NCI-H1105 (cell line): ENCODE measurements at regions not wholly inside any gene's neighbourhood (a gene's known extent, or its start where the extent isn't known, plus 50 kb on each side); places are given as distances from the start of the nearest gene placed in this dataset.
A peak's percentile ranks its signal among the peaks of the same experiment; 100 is the strongest.

ENCODE experiments used
- DNase-seq: peaks from one replicate; lab custom pipeline; 2025; lab: John Stamatoyannopoulos, UW

DNA sequence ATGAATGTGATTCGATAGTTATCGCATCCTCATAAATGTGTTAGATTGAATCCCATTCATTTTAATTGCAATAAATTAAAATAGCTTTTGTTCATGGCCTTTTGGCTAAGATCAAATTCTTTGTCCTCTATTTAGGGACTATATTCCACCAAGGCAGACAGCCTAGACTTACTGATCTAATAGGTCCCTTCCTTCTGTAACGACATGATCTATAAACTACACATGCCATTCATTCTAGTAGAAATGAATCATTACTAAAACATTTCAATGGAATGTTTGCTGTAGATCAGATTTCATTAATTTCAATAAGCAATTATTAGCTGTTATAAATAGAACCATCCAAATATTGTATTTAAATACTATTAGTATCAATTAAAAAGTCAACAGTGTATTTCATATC, 526.6 kb upstream of the KLHL1 start:
- DNase-seq: no peak

DNA sequence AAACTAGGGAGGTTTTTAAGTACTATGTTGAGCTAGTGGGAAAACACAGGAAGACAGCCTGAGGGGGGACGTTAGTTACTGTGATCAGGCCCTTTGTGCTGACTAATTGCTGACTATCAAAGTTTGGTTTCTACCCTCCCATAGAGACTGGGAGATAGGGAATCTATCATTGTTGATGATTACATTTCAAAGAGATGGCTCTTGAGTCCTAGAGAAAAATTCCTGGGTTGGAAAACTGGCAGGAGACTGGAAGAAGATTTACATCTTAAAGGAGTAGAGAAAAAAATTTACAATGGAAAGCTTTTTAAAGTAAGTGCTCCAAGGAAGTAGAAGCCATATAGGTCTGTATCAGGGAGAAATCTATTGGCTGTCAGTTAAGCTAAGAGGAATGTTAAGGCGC, 522.0 kb upstream of the KLHL1 start:
- no peak for DNase-seq

DNA sequence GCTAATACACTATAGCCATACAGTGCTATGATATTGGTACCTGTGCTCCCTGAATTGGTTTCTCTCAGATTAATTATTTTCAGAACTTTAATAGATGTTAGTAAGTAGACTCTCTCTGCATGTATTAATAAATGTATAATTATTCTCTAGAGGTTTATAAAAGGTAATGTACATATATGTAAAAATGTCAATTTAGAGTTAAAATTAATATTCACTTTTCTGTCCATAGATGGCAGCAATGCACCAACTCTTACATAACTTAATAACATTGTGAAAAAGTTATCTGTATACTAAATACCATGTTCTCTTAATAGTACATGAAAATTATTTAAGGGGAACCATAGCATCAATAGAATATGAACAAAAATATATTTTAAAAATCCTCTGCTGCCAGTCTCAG, 515.0 kb upstream of the KLHL1 start:
- DNase-seq: no peak

DNA sequence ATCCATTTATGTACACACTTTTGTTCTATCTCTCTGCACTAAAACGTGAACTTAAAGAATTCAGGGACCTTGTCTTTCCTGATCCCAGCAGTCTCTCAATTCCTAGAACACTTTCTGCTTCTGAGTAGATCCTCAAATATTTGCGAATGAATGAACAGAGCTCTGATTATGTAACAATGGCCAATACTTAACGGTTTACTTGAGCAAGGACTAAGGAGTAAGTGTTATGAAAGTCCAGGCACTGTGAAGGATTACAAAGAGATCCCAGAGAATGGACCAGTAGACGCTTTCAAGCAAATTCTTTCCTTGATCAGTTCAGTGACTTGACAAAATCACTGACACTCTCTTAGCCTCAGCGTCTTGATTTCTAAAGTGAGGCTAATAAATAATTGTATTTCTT, 514.5 kb upstream of the KLHL1 start:
- DNase-seq: no peak

DNA sequence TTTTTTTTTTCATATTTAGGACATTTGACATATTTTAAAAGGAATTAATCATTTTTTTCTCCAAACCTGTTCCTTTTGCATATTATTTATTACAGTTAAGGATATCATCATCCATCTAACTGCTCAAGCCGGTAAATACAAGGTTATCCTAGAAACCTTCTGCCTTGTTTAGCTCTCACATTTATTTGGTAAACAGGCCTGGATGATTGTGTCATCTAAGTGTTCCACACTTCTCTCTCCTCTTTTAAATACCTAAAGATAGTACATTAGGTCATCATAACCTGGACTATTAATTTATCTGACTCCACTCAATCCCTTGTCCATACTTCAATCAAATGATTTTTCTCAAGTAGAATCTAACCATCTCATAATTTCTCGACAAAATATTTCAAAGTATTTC, 511.7 kb upstream of the KLHL1 start:
- no peak for DNase-seq

DNA sequence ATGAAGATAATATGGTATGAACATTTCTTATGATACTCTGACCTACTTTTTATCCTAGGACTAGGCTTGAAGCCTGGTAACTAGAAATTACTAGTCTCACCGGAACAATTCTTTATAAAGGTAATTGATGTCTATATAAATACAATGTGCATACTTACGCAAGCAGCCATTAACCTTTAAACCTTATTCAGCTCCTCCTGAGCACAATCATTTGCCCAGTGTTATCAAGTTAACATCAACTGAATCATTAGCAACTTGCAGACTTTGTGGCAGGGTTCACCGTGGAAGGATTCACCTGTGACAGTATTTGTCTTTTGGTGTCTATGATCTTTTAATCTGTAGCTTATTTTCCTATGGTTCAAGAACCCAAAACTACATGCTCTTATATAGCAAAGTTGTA, 508.6 kb upstream of the KLHL1 start:
- no peak for DNase-seq

DNA sequence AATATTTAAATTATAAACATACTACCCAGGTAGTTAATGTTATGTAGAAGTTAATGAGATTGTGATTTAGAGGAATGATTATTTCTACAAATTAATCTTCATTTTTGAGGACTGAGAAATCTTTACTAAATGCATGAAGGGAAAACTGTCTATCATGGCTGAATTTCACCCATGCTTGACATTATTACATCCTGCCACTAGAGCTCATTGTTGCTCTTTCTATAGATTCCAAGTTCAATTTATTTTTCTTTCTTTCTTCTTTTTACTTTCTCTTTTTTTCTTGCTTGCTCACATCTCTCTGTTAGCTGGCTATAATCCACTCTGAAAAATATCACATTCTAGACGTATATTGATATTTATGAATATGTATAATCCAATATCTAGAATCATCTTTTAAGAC, 505.0 kb upstream of the KLHL1 start:
- no peak for DNase-seq

DNA sequence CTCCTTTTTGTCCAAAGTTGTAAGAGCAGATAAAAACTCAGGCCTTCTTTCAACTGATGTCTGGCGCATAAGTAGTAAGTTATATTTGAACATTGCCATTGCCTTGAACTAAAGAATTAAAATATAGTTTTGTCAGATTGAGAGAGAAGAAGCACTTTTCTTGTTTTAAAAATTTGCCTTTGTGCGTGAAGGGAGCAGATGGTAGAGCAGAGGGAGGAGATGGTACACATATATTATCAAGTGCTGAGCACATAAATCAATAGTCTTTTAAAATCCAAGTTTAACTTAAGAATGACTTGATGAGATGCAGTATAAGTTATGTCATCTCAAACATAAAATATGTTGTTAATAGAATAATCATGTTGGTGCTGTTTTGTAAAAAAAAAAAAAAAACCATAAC, 504.6 kb upstream of the KLHL1 start:
- no peak for DNase-seq

DNA sequence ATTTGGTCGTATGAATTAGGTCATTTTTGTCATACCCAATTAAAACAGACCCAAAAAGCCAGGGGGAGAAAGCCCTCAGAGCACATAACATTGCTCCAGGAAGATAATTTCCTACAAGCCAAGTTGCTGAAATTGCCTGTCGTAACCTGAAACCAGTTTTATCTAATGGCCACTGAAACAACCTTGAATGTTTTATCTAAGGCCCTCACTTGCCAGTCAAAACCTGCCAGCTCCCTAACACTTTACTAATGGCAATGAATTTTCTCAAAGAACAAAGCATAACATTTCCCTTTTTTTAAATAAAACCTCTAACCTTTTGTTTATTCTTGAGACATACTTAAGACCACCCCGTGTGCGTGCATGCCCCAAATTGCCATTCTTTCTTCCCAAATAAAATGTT, 496.2 kb upstream of the KLHL1 start:
- DNase-seq: no peak

DNA sequence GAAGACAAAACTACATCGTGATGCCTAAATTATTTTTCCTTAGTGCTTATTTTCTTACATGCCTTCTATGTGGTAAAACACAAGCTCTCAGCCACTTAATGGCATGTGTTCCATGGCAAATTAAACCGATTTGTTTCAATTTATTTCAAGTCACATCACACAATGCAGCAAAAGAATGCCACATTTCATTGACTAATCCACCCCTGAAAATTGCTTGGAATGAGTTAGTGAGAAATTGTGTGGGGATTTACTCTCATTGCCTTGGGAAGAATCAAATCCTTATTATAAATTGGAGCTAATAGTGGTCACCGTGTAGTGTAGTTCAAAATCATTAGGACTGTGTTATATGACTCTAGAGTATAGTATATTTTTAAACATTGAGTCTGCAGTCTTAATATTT, 485.5 kb upstream of the KLHL1 start:
- DNase-seq: no peak

DNA sequence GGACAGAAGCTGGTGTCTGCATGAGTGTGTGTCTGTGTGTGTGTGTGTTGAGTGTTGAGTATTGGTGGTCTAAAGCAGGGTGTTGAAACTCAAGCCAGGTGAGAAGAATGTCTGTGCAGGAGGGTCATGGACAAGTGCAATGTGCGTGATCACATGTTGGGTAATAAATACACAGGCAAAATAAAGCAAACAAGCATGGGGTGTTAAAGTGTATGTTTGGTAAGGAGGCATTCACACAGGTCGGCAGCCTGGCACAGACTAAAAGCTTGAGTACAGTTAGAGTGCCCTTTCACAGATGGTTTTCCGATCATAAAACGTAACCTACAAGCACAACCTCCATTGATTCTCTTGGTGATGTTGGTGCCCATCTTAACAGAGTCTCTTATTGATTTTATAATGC, 476.9 kb upstream of the KLHL1 start:
- no peak for DNase-seq

DNA sequence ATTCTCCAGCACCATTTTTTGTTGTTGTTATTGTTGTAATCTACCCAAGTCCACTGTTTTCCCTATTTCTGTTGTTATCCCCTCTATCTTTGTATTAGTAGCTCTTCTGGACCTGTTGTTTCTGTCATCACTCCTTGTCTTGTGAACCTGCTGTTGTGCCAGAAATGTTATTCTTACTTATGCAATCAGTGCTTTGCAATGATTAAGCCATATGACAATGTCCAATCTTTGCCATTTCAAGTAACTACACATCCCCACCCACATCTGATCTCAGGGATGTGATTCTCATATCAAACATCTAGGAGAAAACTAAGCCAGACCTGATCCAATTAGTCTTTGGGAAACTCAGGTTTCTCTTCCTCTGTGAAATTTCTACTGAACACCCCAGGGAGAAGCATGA, 472.6 kb upstream of the KLHL1 start:
- DNase-seq: no peak

DNA sequence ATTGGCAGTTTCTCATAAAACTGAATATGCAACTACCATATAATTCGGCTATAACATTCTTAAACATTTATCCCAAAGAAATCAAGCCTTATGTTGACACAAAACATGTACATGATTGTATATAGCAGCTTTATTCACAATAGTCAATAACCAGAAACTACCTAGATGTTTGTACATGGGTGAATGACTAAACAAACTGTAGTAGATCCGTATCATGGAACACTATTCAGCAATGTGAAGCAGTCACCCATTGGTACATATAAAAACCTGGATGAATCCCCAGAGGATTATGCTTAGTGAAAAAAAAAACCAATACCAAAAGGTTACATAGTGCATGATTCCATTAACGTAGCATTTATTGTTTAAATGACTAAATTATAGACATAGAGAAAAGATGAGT, 471.7 kb upstream of the KLHL1 start:
- DNase-seq: no peak

DNA sequence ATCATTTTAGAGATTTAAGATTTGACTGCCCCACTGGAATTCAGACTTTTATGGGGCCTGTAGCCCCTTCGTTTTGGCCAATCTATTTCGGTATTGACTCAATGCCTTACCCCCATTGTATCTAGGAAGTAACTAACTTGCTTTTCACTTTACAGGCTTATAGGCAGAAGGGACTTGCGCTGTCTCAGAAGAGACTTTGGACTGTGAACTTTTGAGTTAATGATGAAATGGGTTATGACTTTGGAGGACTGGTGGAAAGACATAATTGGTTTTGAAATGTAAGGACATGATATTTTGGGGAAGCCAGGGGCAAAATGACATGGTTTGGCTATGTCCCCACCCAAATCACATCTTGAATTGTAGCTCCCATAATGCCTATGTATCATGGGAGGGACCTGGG, 463.0 kb upstream of the KLHL1 start:
- DNase-seq: no peak

DNA sequence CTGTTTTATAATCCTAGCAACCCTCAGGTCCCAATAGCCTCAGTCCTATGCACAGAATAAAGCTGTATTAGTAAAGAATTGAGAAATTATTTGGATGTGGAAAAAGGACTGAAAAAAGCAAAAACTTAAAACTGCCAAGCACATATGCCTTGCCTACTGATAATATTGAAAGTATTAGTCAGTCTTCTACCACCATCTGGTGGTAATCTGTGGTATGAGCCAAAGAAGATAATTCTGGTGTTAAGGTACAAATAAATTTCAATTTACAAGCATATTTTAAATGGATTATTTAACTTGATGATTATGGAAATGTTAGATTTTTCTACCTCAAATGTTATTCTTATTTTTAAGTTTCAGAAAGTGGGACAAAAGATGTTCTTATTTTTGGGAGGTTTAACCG, 460.3 kb upstream of the KLHL1 start:
- DNase-seq: peak; percentile 19

DNA sequence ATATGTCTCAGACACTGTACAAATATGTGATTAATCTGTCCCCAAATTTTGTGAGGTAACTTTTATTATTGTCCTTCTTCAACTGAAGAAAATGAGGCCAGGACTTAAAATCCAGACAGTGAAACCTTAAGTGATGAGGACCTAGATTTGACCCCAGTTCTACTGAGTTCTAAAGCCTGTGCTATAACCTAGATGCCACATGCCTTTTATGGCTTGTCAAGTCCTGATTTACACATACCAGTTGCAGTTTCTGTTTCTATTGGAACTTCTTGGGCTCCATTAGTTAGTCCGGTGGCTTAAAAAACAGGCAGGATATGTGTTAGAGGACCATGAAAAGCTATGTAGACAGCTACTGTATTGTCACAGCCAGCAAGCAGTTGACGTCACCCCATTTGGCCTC, 436.5 kb upstream of the KLHL1 start:
- no peak for DNase-seq

DNA sequence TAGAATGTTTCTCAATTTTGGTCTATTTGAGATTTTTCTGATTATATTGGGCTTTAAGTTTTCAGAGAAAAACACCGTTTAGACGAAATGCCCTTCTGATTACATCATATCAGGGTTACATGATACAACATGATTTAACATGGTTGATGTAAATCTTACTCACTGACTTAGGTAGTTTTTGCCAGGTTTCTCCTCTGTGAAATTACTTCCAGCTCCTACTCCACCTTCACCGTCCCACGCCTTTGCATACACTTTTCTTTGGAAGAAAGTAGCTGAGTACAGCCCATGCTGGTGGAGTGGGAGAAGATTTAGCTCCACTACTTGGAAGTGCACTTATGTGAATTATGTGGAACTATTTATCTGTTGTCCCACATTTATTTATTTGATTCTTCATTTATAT, 433.2 kb upstream of the KLHL1 start:
- DNase-seq: no peak

DNA sequence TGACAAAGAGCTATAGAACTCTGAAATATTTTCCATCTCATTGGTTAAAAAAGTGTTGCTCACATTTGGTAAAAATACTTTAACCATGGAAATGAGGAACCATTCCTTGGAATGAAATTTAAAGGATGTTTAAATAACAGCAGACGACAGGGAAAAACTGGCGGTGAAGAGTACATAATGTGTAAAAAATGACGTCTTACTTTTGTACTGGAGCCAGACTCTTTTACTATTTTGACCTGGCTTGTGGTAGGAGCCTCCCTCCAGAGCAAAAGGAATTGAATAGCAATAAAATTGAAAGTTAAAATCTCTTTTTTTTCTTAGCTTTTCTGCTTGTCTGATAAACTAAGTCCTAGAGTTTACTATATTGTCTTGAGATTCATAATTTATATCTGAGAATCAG, 426.2 kb upstream of the KLHL1 start:
- DNase-seq: no peak

DNA sequence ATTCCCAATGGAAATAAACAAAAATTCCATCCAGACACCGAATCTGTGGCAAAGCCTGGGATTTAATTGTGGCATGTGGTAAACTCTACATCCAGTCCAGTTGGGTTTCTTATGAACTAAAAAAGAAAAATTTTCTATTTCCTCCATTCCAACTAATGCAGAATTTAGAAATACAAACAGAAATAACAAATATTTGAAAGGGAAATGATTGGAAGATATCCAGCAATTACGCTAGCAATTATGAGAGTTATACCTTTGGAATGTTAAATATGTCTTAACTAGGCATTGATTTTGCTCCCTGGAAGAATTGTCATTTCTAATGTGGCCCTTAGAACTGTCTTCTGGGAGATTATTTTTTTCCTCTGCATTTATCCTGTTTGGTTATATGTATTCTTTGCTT, 421.4 kb upstream of the KLHL1 start:
- DNase-seq: no peak

DNA sequence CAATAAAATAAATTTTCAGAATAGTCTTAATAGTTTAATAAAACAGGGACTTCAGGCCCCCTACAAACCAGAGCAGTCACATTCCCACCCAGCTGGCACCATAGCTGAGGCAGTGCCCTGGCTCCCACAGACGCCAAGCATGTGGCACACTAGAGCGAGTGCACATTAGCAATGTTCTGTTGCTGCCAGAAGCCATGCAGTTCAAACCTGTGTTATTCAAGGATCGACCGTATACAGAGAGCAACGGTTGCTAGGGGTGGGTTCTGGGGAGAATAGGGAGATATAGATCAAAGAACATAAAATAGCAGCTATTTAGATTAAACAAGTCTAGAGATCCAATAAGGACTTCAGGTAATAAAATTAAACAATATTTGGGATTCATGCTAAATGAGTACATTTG, 419.3 kb upstream of the KLHL1 start:
- DNase-seq: no peak

DNA sequence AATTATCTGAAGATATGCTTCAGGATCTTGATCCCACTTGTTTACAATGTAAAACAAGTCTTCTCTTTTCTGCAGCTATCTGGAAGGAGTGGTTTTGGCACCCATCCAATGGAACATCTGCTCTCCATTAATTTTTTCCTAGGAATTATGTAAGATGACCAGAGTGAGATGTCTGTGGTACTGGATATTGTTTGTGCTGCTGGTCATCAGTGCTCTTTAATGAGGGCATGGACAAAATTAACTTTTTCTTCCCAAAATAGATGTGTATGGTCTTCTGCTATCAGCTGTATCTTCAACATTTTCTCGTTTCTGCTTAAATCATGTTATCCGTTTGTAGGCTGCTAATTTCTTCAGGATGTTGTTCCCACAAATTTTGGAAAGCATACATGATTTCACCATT, 415.4 kb upstream of the KLHL1 start:
- DNase-seq: no peak

DNA sequence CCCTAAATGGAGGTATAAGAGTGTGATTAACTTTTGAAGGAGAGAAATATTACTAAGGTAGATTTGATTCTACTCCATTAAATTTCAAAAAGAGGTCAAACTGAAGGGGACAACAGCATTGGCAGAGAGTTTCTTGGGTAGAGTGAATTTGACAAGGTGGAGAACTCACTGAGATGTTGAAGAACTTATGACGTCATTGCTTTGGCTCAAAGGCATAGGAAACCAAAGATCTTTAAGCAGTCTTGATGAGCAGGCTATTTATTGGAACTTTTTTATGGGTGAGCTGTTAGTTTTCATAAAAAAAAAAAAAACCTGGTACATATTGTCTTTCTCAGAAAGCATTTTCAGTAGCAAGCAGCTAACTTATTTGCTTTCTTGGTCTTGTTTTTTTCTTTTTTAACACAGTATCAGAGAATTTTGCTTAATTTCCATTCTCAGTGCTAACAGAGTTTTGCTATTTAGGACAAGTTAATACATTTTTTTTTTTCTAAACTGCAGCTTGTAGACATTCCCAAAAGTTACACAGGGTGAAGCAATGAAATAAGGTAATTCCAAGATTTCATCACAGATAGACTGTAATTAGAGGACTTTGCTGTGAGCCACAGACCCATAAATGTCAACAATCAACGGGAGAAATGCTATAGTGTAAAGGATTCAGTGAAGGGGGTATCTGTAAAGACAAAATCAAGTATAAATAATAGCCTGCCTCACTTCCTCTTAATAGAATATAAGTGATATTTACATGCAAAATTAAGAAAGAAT, 412.2 kb upstream of the KLHL1 start:
- no peak for DNase-seq

DNA sequence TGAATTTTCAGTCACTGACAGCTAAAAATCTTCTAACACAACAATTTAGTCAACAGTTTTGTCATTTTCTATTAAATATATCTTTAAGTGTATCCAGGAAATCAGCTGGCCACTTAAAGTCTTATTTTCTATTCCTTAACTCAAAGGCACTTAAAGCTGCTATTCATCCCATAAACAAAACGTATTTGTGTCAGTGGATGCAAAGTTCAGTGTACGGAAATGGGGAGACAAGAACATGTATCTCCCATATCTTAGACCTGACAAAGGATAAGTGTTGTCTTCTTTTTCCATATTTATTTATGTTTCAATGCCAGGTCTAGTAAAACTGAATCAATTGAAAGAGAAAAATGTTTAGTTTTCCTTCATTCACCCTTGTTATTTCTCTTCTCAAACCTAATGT, 409.8 kb upstream of the KLHL1 start:
- no peak for DNase-seq

DNA sequence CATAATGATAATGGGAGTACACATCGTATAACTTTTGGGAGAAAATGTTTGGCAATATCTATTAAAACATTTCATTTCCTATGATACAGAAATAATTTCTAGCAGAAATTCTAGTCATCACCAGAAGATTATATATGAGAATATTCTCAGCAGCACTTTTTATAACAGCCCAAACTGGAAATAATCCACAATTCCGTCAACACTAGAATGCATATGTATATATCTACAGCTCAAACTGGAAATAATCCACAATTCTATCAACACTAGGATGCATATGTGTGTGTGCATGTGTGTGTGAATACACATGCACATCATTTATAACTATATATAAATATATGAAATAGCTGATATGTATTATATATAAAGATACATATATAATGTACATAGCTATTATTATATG, 408.0 kb upstream of the KLHL1 start:
- no peak for DNase-seq
